HEK293 (cell line): ENCODE measurements at regions not wholly inside any gene's neighbourhood (a gene's known extent, or its start where the extent isn't known, plus 50 kb on each side); places are given as distances from the start of the nearest gene placed in this dataset.

Experiments
- HOXD13 ChIP-seq: sonication (generic); formaldehyde crosslinking; IDR thresholded peaks from 2 replicates; pipeline ENCODE4 v1.8.0; 2022; ENCODE audit warnings: missing genetic modification reagents, borderline replicate concordance
- ZNF664 ChIP-seq: fragments of 450-650 bp; formaldehyde crosslinking; IDR thresholded peaks from 2 replicates; pipeline ENCODE4 v1.5.1; 2016; ENCODE audit warnings: missing biosample characterization, missing genetic modification characterization
- TF ChIP-seq, protein P1 (sequence below): fragments of 450-650 bp; formaldehyde crosslinking; IDR thresholded peaks from 2 replicates; pipeline ENCODE4 v1.5.1; 2016; ENCODE audit warnings: missing biosample characterization, missing genetic modification characterization
- TF ChIP-seq, protein P2 (sequence below): fragments of 450-650 bp; formaldehyde crosslinking; IDR thresholded peaks from 2 replicates; pipeline ENCODE4 v1.5.1; 2016; ENCODE audit warnings: missing biosample characterization, missing genetic modification characterization
- TF ChIP-seq, protein P3 (sequence below): IDR thresholded peaks from 2 replicates; pipeline ENCODE4 v1.6.1; 2011; ENCODE audit warnings: mild to moderate bottlenecking, low read depth, low read length, borderline replicate concordance

DNA sequence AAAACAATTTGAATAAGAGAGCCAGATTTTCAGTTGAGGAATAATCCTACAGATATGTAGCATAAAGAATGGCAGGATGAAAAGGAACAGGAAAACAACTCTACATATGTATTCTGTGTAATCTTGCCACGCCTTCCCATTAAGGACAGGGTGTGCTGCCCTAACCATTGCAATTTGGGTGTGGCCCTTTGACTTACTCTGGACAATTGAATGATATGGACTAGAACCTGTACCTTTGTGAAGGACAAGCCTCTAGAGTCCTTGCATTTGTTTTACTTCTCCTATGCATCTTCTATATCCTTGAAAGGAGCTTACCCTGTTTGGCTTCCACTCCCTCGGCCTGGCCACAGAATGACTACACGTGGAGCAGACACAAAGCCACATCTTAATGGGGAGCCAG, 1261.6 kb upstream of the GBE1 start:
- TF ChIP-seq, protein P1, sequence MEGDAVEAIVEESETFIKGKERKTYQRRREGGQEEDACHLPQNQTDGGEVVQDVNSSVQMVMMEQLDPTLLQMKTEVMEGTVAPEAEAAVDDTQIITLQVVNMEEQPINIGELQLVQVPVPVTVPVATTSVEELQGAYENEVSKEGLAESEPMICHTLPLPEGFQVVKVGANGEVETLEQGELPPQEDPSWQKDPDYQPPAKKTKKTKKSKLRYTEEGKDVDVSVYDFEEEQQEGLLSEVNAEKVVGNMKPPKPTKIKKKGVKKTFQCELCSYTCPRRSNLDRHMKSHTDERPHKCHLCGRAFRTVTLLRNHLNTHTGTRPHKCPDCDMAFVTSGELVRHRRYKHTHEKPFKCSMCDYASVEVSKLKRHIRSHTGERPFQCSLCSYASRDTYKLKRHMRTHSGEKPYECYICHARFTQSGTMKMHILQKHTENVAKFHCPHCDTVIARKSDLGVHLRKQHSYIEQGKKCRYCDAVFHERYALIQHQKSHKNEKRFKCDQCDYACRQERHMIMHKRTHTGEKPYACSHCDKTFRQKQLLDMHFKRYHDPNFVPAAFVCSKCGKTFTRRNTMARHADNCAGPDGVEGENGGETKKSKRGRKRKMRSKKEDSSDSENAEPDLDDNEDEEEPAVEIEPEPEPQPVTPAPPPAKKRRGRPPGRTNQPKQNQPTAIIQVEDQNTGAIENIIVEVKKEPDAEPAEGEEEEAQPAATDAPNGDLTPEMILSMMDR (tag by site-specific recombination): no peak
- TF ChIP-seq HOXD13 (CRISPR knock-in tag) (no peak), ZNF664 (no peak)
- TF ChIP-seq, protein P2, sequence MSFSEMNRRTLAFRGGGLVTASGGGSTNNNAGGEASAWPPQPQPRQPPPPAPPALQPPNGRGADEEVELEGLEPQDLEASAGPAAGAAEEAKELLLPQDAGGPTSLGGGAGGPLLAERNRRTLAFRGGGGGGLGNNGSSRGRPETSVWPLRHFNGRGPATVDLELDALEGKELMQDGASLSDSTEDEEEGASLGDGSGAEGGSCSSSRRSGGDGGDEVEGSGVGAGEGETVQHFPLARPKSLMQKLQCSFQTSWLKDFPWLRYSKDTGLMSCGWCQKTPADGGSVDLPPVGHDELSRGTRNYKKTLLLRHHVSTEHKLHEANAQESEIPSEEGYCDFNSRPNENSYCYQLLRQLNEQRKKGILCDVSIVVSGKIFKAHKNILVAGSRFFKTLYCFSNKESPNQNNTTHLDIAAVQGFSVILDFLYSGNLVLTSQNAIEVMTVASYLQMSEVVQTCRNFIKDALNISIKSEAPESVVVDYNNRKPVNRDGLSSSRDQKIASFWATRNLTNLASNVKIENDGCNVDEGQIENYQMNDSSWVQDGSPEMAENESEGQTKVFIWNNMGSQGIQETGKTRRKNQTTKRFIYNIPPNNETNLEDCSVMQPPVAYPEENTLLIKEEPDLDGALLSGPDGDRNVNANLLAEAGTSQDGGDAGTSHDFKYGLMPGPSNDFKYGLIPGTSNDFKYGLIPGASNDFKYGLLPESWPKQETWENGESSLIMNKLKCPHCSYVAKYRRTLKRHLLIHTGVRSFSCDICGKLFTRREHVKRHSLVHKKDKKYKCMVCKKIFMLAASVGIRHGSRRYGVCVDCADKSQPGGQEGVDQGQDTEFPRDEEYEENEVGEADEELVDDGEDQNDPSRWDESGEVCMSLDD: no peak
- TF ChIP-seq, protein P3, sequence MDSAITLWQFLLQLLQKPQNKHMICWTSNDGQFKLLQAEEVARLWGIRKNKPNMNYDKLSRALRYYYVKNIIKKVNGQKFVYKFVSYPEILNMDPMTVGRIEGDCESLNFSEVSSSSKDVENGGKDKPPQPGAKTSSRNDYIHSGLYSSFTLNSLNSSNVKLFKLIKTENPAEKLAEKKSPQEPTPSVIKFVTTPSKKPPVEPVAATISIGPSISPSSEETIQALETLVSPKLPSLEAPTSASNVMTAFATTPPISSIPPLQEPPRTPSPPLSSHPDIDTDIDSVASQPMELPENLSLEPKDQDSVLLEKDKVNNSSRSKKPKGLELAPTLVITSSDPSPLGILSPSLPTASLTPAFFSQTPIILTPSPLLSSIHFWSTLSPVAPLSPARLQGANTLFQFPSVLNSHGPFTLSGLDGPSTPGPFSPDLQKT: no peak
